ENCODE measurements at regions not wholly inside any gene's neighbourhood (a gene's known extent, or its start where the extent isn't known, plus 50 kb on each side); places are given as distances from the start of the nearest gene placed in this dataset.

DNA sequence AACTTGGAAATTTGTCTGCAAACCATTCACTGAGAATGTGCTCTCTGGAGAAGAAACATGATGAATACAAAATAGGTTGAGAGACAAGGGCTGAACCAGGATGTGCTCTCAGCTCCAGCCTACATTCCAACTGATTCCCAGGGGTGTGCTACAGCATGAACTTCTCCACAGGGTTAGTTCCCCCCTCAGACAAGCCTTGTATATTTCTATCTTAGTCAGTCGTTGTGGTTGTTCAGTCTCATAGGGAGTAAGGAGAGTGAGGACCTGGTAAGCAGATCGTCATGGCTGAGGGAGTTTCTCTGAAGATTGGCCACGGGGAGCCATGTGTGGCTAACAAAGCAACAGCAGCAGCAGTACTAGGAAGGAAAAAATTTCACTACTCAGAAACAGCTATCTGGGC lies 919.7 kb upstream of the CADM2 start:
- TF ChIP-seq LARP7 (IDR thresholded peaks at IDR 0.05) = no peak
- no peak for TF ChIP-seq ETV6 (IDR thresholded peaks at IDR 0.05; ENCODE audit: borderline replicate concordance in 1 of 2, low read depth in 2 of 2, low read length in 1 of 2)
- TF ChIP-seq ETV6 (CRISPR knock-in tag; IDR thresholded peaks at IDR 0.05; ENCODE audit: borderline replicate concordance) = no peak
- TF ChIP-seq, protein P1, sequence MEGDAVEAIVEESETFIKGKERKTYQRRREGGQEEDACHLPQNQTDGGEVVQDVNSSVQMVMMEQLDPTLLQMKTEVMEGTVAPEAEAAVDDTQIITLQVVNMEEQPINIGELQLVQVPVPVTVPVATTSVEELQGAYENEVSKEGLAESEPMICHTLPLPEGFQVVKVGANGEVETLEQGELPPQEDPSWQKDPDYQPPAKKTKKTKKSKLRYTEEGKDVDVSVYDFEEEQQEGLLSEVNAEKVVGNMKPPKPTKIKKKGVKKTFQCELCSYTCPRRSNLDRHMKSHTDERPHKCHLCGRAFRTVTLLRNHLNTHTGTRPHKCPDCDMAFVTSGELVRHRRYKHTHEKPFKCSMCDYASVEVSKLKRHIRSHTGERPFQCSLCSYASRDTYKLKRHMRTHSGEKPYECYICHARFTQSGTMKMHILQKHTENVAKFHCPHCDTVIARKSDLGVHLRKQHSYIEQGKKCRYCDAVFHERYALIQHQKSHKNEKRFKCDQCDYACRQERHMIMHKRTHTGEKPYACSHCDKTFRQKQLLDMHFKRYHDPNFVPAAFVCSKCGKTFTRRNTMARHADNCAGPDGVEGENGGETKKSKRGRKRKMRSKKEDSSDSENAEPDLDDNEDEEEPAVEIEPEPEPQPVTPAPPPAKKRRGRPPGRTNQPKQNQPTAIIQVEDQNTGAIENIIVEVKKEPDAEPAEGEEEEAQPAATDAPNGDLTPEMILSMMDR (IDR thresholded peaks at IDR 0.05 in 2 of 3, conservative IDR thresholded peaks at IDR 0.05 in 1 of 3; ENCODE audit: insufficient read depth in 2 of 3, low read depth in 1 of 3, low read length in 3 of 3) = no peak
- TF ChIP-seq TFE3 (CRISPR knock-in tag; IDR thresholded peaks at IDR 0.05) = no peak
- no peak for TF ChIP-seq TRIM28 (IDR thresholded peaks at IDR 0.05)
- no peak for TF ChIP-seq EGR1 (conservative IDR thresholded peaks at IDR 0.05)
- TF ChIP-seq POLR2A (conservative IDR thresholded peaks at IDR 0.05) = no peak
- TF ChIP-seq HLTF (IDR thresholded peaks at IDR 0.05) = no peak
- TF ChIP-seq ZNF274 (IDR thresholded peaks at IDR 0.05; ENCODE audit: borderline replicate concordance, low read depth, low read length) = no peak

All from K562 (cell line).